GM12892 (cell line): ENCODE measurements at regions not wholly inside any gene's neighbourhood (a gene's known extent, or its start where the extent isn't known, plus 50 kb on each side); places are given as distances from the start of the nearest gene placed in this dataset.

Experiments used
- POLR2AphosphoS5 ChIP-seq: IDR thresholded peaks from 2 replicates; pipeline ENCODE4 v1.6.1; 2011; ENCODE audit warnings: low read depth, low read length, control low read depth
- TAF1 ChIP-seq: IDR thresholded peaks from 2 replicates; pipeline ENCODE4 v1.6.1; 2011; ENCODE audit warnings: low read depth, mild to moderate bottlenecking, control low read depth, low read length, borderline replicate concordance

DNA sequence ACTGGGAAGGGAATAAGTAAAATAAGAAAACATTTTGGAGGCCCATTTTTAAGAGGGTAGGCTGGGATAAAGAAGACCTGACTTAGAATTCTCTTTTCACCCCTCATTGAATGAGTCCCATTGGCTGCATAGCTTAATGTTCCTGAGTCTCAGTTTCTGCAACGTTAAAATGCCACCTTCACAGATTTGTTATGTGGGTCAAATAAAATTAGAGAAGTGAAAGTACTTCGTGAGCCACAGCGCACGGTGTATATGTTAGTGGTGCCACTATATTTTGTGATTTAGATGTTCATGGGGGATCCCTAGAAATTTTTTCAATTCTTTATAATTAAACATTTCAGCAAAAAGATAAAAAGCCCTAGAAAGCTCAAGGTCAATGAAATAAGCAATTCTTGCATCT, 109.2 kb upstream of the HS3ST1 start:
- TF ChIP-seq POLR2AphosphoS5 (no peak), TAF1 (no peak)
